ENCODE measurements at regions not wholly inside any gene's neighbourhood (a gene's known extent, or its start where the extent isn't known, plus 50 kb on each side); places are given as distances from the start of the nearest gene placed in this dataset.

- no peak for DNase-seq (ENCODE audit: low spot score)
These were observed 64.2 kb upstream of the TMCC3 start for GRCh38 chr12:94714378-94715114.

DNA sequence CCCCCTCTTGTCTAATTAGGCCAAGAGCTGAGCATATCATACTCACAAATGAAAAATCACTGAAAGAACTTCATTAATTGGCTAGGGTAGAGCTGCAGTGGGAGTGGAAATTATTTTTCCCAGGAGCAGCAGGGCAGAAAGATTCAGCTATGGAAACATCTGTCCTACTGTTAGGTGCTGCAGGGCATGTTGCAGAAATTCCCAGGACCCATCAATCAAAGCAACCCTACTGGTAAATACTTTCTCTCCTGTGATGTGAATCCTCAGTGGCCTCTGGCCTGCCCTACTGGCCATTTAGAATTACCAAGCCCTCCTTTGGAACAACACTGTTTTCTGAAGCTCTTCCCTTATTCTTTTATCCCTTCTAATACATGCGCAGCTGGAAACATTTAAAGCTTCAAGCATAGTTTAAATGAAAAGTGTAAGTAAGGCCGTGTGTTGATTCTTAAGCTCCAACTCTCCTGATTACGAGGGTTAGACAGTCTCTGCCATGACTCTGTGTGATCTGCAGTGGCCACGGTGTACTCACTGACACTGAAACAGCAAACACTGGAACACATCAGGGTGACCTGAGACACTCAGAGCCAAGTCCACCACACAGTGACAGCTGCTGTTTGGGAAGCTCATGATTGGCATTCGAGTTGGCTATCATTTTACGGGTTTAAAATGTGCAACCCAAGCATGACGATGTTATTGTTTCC lies 62.6 kb upstream of the TMCC3 start:
- DNase-seq (ENCODE audit: low spot score), result no peak

- DNase-seq (ENCODE audit: low spot score), result no peak
These were observed 60.6 kb upstream of the TMCC3 start for GRCh38 chr12:94710933-94711332.

GRCh38 chr12:94707892-94708291 lies 57.5 kb upstream of the TMCC3 start:
- peak; percentile 84 for DNase-seq (ENCODE audit: low spot score)

DNA sequence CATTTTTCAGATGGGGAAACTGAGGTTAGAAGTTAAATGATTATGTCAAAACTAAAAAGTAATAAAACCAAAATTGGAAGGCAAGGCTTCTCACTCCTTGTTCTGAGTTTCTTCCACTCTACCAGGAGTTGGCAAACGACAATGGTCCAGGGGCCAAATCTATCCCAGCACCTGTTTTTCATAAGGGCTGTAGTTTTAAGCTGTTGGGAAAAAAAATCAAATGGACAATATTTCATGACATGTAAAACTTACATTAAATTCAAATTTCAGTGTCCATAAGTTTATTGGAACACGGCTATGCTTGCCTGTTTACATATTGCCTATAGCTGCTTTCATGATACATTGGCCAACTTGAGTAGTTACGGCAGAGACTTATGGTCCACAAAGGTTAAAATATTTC lies 56.7 kb upstream of the TMCC3 start:
- DNase-seq (ENCODE audit: low spot score), result no peak

- no peak for DNase-seq (ENCODE audit: low spot score)
These were observed 55.9 kb upstream of the TMCC3 start for GRCh38 chr12:94706250-94706661.

DNA sequence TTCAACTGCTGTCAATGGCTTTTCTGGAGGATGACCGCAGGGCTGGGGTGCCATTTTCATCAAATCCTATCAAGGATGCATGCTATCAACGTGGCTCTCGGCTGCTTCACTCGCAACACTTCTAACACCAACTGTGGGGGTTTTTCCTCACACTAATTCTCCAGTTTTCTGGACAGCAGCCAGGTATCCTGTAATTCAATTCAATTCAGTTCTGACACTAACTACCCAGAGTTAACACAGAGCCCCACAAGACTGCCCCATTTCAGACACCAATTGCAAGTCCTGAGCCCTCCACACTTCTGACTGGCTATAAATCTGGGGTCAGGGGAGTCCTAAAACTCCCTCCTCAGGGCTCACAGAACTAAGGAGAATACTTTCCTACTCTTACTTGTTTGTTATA lies 55.3 kb upstream of the TMCC3 start:
- DNase-seq (ENCODE audit: low spot score), result no peak

DNA sequence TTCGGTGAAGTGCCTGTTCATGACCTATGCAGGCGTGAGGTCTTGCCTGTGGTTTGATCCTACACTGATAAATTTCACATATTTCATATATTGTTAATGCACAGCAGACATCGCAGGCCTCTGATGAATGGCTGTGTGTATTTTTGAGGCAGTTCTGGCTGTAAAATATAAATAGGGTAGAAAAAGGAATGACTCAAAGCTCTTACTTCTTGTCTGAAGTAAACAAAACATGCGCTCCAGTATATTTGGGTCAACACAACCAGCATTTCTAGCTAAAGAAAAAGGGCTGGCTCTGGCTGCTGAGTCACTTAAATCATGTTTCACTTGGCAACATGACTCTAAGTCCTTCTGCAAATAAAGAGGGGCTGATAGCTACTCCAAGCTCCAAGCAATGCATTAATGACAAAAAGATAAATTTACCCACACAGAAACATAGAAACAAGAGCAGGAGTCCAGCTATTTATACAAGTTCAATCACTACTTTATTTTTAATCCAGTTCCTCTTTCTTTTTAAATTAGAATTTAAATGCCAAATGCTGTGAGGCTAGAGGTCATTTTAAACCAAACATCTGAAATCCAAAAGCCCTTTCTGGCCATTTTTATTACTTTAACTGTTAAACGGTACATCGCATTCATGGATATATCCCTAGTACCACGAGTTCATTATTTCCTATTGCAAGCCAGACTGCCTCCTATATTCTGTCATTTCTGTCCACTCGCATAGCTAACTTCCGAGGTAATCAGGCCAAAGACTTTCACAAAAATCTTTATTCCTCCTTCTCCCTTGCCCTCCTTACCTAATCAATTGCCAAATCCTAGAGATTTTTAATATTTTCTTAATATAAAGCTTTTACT lies 54.3 kb upstream of the TMCC3 start:
- DNase-seq (ENCODE audit: low spot score), result no peak

DNA sequence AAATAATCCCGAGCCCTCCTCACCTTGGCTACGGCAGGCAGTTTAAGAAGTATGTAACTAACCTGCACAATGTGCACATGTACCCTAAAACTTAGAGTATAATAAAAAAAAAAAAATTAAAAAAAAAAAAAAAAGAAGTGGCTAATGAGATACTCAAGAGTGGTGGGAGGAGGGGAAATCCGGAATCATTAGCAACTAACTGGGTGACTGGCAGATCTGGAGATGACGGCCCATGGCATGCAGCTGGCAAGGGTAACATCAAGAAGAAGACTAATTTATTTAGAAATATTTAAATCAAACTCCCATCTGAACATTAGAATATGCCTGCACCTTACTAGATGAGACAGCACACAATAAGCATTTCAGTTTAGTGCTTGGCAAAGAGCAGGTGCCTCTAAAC lies 52.3 kb upstream of the TMCC3 start:
- no peak for DNase-seq (ENCODE audit: low spot score)

- DNase-seq (ENCODE audit: low spot score), result no peak
These were observed 51.4 kb upstream of the TMCC3 start for GRCh38 chr12:94701711-94702110.

GRCh38 chr12:94700662-94701061 lies 50.3 kb upstream of the TMCC3 start:
- no peak for DNase-seq (ENCODE audit: low spot score)
